Progenitor cell of endocrine pancreas (in vitro differentiated cells): ENCODE measurements at regions not wholly inside any gene's neighbourhood (a gene's known extent, or its start where the extent isn't known, plus 50 kb on each side); places are given as distances from the start of the nearest gene placed in this dataset.

Source experiments
- DNase-seq: peaks from one replicate; pipeline ENCODE4 v3.0.0; 2021; ENCODE audit warnings: low spot score; ENCODE audit not compliant: unreplicated experiment
- H3K27ac Mint-ChIP-seq: 2 replicates; pipeline ENCODE4 v1.8.0; 2021; ENCODE audit warnings: mild to moderate bottlenecking, moderate library complexity, mixed read lengths
- H3K27me3 Mint-ChIP-seq: 2 replicates; pipeline ENCODE4 v1.8.0; 2021; ENCODE audit warnings: mixed read lengths
- H3K36me3 Mint-ChIP-seq: 2 replicates; pipeline ENCODE4 v1.8.0; 2022; ENCODE audit warnings: mixed read lengths; ENCODE audit not compliant: insufficient read depth
- H3K4me1 Mint-ChIP-seq: 2 replicates; pipeline ENCODE4 v1.8.0; 2021; ENCODE audit warnings: low read depth, mixed read lengths
- H3K4me3 Mint-ChIP-seq: 2 replicates; pipeline ENCODE4 v1.8.0; 2021; ENCODE audit warnings: low read depth, mild to moderate bottlenecking, moderate library complexity, mixed read lengths
- H3K9me3 Mint-ChIP-seq: 2 replicates; pipeline ENCODE4 v1.8.0; 2021; ENCODE audit warnings: low read depth, mixed read lengths
- TF ChIP-seq, protein P1 (sequence below): fragments of 200-600 bp; sonication (generic); IDR thresholded peaks from one replicate; pipeline ENCODE4 v1.5.0; 2021; ENCODE audit warnings: antibody characterized with exemption, mild to moderate bottlenecking; ENCODE audit not compliant: unreplicated experiment

DNA sequence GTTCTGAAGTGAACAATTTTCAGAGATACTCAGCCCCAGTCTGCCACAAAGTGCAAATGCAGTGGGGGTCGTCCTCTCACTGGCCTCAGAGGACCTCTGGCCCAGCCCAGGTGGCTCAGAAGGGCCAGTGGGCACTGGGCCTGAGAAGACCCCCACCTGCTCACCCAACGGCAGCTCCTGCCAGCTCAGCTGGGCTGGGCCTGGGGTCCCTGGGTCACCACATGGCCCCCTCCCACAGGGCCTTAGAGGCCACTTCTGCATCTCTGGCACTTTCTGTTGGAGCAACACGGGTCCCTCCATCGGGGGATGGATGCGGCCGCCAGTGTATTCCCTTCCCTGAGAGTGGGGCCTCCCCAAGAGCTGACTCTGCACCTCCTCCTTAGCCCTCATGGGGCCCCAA is 262.7 kb upstream of the KCNH8 start:
- DNase-seq: no peak
- H3K27ac Mint-ChIP-seq: no peak overlapping the region
- TF ChIP-seq, protein P1, sequence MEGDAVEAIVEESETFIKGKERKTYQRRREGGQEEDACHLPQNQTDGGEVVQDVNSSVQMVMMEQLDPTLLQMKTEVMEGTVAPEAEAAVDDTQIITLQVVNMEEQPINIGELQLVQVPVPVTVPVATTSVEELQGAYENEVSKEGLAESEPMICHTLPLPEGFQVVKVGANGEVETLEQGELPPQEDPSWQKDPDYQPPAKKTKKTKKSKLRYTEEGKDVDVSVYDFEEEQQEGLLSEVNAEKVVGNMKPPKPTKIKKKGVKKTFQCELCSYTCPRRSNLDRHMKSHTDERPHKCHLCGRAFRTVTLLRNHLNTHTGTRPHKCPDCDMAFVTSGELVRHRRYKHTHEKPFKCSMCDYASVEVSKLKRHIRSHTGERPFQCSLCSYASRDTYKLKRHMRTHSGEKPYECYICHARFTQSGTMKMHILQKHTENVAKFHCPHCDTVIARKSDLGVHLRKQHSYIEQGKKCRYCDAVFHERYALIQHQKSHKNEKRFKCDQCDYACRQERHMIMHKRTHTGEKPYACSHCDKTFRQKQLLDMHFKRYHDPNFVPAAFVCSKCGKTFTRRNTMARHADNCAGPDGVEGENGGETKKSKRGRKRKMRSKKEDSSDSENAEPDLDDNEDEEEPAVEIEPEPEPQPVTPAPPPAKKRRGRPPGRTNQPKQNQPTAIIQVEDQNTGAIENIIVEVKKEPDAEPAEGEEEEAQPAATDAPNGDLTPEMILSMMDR: no peak
- no peaks in the 10 kb centered on the region for H3K4me1 Mint-ChIP-seq
- no peaks in the 10 kb centered on the region for H3K9me3 Mint-ChIP-seq
- H3K27me3 Mint-ChIP-seq: no peaks in the 10 kb centered on the region
- H3K36me3 Mint-ChIP-seq: no peaks in the 10 kb centered on the region
- no peak overlapping the region for H3K4me3 Mint-ChIP-seq

DNA sequence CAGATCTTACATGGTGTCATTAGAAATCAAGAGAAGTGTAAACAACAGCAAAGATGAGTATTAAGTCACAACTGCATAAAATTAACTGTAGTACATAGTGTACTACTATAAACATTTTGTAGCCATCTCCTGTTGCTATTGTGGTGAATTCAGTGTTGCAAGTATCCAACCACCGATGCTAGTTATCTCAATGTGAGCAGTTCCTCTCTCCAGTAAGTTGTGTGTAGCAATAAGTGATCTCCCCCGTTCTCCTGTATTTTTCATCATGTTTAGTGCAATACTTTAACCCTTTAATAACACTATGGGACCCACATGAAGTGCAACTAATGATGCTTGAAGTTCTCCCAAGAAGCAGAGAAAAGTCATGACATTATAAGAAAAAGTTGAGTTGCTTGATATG is 264.7 kb upstream of the KCNH8 start:
- no peak for DNase-seq
- Mint-ChIP-seq H3K36me3 (no peaks in the 10 kb centered on the region), H3K9me3 (no peaks in the 10 kb centered on the region), H3K27ac (no peak overlapping the region), H3K27me3 (no peaks in the 10 kb centered on the region), H3K4me3 (no peak overlapping the region), H3K4me1 (no peaks in the 10 kb centered on the region)
- TF ChIP-seq, protein P1: no peak

DNA sequence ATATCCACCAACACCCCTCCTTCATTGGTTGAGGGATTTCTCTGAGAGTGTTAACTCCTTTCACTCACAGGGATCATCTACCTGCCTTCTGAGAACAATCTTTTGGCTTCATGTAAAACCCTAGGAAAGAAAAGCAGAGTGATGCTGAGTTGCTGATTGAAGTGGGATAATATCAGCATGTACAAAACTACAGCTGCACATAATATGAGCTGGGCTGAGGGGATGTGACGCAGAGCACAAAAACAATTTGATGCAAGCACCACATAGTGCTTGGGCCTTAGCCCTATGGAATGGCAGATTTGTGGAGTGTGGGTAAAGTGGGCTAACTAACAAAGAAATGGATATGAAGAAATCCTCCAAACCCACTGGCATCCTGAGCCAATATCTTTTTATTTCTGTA is 267.6 kb upstream of the KCNH8 start:
- Mint-ChIP-seq H3K4me3 (no peak overlapping the region), H3K27ac (no peak overlapping the region), H3K27me3 (no peaks in the 10 kb centered on the region), H3K9me3 (no peaks in the 10 kb centered on the region), H3K4me1 (no peaks in the 10 kb centered on the region), H3K36me3 (no peaks in the 10 kb centered on the region)
- DNase-seq: no peak
- TF ChIP-seq, protein P1: no peak

DNA sequence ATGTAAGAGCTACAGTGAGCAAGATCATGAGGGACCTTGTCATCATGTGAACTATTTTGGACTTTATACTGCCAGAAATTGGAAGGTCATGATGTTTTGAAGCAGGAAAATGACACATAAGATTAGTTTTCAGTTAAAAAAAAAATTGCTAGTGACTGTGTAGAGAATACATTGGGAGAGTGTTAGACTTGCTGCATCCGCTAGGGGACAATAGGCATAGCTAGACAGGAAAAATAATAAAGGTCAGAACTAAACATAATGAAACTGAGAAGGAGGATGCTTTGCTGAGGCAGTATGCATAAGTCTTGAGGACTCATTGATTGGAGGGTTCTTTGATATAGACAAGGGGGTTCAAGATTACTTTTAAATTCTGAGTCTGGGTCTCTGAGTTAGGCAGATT is 275.8 kb upstream of the KCNH8 start:
- Mint-ChIP-seq H3K27ac (no peak overlapping the region), H3K9me3 (no peaks in the 10 kb centered on the region), H3K4me1 (no peaks in the 10 kb centered on the region), H3K27me3 (no peaks in the 10 kb centered on the region), H3K4me3 (no peak overlapping the region), H3K36me3 (no peaks in the 10 kb centered on the region)
- TF ChIP-seq, protein P1: no peak
- no peak for DNase-seq

DNA sequence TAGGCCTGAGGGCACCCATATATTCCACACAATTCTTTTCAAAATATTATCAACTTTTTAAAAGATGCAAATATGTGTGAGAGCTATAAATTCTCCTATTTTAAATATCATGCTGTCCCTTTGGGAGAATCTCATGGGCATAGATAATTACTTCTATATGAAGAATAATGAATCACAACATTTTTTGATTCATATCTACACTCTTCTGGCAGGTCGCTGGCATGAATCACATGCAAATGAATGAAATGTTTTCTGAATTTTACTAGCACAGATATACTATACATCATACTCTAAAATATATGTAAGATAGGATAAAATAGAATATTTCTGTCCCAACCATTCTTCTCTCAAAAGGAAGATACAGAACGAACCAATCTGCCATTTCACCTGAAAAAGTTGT is 277.7 kb upstream of the KCNH8 start:
- no peaks in the 10 kb centered on the region for H3K9me3 Mint-ChIP-seq
- H3K4me3 Mint-ChIP-seq: no peak overlapping the region
- H3K27ac Mint-ChIP-seq: no peak overlapping the region
- H3K36me3 Mint-ChIP-seq: no peaks in the 10 kb centered on the region
- no peak for DNase-seq
- no peaks in the 10 kb centered on the region for H3K27me3 Mint-ChIP-seq
- TF ChIP-seq, protein P1: no peak
- H3K4me1 Mint-ChIP-seq: no peaks in the 10 kb centered on the region
